ENCODE measurements at regions not wholly inside any gene's neighbourhood (a gene's known extent, or its start where the extent isn't known, plus 50 kb on each side); places are given as distances from the start of the nearest gene placed in this dataset.
"Not testable (repeated sequence)": the region's sequence is repeated elsewhere in the genome, so short reads cannot be mapped to it uniquely, and the experiment has no call there.

DNA sequence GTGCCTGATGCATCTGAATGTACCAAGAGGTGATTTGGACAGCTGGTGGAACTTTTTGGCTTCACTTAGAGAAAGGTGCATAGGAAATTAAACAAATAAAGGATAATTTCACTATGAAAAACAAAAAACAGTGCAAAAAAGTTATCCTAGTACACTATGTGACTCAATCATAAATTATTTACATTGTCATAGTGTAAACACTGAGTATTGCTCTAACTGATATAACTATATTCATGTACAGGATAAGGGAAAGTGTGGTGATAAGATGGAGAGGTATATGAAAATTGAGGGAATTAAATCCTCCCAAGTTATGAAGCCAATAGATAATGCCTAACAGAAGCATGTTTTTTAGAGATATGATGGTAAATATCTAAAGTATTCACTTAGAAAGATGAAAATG lies 50.2 kb upstream of the CPNE4 start:
- DNase-seq (ENCODE audit: low spot score): no peak

DNA sequence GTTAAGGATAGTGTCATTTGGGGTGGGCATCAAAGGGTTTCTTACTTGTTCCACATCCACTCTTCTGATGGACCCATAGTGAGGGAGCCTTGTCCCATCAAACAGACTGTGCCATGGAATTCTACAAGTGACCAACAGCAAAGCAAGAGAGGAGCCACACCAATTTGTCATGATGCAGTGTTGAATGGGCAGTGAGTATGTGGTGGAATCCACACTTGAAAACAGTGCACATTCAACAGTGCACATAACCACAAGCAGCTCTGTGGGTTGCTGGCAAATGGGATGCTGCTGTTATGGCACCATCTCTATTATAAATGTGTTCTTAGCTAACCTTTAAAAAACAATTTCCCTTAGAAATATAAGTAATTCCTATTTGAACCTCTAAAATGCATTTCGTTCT lies 52.5 kb upstream of the CPNE4 start:
- no peak for DNase-seq (ENCODE audit: low spot score)

DNA sequence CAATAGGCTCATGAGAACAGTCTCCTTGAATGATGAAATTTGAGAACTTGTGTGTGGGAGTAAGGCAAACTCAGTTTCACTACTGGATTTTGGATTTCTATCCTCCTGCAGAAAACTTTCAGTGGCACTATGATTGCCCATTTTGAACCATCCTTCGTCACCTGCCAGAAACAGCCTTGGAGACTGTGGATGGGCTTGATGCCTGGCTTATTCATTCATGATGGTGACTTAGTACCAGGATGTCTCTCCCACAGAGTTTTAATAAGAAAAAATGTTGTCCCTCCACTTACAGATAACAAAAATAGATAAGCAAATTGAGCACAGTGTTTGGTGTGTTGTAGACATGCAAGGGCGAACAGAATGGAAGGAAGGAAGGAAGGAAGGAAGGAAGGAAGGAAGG lies 53.5 kb upstream of the CPNE4 start:
- DNase-seq (ENCODE audit: low spot score): no peak

DNA sequence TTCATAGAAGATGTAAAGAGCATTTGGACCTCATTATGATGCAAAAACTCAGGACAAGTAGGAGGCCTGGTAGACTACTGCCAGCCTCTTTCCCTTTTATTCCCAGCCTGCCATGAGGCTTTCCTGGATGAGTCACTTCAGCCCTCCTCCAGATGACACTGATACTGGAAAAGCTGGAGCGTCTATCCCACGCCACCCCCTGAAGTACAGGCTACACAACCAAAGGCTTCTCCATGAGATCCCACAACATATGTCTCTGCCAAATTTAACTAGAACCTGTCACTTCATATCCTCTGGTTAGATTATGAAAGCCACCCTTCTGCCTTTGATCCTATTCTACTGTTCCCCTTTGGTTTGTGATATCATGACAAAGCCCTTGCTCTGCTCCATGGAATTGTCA lies 56.1 kb upstream of the CPNE4 start:
- no peak for DNase-seq (ENCODE audit: low spot score)

DNA sequence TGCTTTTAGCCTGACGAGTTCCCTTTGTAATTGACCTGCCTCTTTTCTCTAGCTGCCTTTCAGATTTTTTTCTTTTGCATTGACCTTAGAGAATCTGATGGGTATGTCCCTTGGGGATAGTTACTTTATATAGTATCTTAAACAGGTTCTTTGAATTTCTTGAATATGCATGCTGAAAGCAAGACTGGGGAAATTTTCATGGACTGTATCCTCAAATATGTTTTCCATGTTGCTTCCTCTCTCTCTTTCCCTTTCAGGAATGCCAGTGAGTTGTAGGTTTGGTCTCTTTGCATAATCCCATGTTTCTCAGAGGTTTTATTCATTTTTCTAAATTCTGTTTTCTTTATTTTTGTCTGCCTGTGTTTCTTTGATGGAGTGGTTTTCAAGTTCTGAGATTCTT lies 81.8 kb upstream of the CPNE4 start:
- no peak for DNase-seq (ENCODE audit: low spot score)

DNA sequence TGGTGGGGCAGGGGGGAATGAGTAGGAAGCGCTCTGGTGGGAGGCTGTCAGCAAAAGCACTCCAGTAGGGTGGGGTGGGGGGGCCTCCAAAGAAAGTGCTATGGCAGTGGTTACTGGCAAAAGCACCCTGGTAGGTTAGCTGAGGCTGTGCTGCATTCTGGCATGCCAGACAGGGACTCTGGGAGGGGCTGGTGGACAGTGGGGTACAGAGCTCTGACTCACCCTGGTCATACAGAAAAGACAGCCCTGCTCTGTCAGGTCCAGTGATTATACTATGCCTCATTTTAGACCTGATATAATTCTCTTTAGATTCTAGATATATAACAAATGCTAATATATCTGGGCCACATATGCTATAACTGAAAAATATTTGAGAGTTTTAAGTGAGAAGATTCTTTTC lies 82.8 kb upstream of the CPNE4 start:
- no peak for DNase-seq (ENCODE audit: low spot score)

DNA sequence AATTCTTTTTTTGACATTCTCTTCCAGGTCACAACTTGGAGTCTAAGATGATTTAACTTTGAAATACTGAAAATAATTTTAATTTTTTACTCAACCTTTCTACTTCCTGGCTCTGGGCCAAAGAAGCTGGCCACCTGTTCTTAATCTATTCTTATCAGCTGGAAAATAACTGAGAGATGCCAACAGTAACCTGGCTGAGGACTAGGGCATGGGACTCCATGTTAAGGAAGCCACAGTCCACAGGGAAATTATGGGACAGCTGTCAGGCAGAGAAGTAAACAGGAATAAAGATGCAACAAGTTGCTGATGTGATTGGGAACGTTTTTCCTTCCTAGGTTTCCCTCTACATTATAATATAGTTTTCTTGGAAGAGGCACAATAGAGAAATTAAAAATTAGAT lies 84.7 kb upstream of the CPNE4 start:
- DNase-seq (ENCODE audit: low spot score): no peak

DNA sequence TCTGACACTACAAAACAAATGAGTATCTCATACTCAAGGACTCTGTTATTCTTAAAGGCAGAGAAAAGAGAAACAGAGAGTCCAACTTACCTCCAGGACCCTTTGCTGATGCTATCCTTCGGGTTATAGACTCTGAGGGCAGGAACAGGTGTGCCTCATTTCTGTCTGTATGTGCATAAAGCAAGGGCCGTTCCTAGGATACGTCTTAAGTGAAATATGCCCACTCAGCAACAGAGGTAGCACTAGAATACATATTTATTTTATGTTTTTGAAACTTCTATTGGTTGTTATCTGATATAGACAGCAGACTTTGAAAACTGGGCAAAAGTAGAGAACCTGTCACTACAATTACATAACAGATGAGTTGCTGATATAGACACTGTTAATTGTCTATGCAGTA lies 89.3 kb upstream of the CPNE4 start:
- no peak for DNase-seq (ENCODE audit: low spot score)

DNA sequence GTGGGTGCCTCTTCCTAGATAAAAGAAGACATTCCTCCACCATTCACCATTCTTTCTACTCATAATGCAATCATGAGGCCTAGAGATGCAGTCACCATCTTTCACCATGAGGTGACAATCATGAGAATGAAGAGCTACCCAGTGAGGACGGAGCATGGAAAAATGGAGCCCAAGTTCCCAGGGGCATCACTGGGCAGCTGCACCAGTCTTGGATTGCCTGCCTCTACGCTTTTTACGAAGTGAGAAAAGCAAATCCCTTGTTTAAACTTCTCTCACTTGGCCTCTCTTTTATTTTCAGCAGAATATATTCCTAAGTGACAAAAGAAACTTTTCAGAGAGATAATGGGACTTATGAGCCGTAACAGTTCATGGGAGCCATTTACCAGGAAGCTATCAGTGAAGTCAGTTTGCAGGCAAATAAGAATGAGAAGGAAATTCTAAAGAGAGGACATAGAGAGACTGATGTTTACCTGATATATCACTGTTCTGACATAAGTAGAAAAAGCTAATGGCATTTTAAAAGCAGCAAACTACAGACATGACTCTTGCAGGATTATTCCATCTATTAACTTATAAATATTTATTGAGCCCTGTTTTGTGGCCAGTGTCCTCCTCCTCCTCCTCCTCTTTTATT lies 90.0 kb upstream of the CPNE4 start:
- no peak for DNase-seq (ENCODE audit: low spot score)

DNA sequence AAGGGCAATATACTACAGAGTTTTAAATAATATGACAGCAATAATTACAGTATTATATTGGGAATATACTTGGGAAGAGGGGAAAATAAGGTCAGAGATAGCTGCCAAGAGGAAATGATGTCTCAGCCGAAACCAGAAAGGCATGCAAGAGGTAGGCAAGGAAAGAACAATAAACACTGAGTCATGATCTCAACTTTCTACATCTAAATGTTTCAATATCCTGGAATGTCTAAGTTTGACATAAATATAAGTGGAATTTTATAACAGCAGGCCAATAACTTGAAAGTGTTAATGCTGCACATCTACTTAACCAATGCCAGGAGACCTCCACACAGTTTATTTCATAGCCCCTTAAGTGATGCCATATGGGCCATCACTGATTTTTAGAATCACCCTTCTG lies 99.8 kb upstream of the CPNE4 start:
- DNase-seq (ENCODE audit: low spot score): no peak

DNA sequence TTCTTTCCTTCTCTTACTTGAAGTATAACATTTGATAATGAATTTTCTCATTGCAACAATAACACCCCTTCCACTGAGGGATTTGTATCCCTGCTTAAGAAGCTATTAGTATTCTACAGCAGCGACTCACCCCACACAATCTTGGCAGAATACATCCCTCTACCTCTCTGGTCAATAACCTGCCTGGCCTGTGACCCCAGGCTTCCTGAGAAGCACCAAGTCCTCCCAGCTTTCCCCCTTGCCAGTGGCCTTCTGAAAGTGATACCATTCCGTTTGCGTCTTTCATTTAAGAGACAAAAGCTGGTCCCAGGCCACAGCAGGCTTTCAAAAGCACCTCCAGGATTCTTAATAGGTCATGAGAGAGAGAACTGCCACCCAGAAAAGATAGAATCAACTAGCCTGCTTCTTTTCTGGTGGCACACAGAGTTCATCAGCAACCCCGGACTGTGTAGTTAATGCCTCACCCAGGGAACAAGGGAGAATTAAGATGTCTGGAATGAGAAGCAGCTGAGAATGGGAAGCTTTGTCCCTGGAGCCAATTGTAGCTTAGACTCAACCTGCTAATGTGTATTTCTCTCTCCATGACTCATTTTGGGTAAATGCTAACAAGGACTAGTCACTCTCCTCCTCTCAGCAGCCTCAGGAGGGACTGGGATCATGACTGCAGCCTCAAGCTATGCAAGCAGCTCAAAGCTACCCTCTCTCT lies 101.0 kb upstream of the CPNE4 start:
- DNase-seq (ENCODE audit: low spot score): no peak

DNA sequence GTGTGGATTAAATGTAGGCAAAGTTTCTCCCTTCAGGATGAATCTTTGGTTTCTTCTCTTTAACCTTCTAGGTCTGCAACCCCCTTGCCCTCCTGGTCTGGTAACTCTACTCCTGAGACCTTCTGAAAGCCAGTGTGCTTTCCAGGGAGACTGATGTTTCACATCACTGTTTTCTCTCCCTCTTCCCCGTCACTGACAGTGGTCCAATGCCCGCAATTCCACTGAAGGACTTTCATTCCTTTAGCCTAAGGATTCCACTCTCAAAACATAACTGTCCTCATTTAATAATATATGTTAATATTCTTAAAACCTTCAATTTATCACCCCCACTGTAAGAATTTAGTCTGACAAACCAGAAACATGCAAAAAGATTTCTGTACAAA lies 101.5 kb upstream of the CPNE4 start:
- DNase-seq (ENCODE audit: low spot score): no peak

DNA sequence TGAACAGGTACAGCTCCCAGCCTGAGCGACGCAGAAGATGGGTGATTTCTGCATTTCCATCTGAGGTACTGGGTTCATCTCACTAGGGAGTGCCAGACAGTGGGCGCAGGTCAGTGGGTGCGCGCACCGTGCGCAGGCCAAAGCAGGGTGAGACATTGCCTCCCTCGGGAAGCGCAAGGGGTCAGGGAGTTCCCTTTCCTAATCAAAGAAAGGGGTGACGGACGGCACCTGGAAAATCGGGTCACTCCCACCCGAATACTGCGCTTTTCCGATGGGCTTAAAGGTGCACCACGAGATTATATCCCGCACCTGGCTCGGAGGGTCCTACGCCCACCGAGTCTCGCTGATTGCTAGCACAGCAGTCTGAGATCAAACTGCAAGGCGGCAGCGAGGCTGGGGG lies 102.1 kb upstream of the CPNE4 start:
- not testable (repeated sequence) for DNase-seq (ENCODE audit: low spot score)

DNA sequence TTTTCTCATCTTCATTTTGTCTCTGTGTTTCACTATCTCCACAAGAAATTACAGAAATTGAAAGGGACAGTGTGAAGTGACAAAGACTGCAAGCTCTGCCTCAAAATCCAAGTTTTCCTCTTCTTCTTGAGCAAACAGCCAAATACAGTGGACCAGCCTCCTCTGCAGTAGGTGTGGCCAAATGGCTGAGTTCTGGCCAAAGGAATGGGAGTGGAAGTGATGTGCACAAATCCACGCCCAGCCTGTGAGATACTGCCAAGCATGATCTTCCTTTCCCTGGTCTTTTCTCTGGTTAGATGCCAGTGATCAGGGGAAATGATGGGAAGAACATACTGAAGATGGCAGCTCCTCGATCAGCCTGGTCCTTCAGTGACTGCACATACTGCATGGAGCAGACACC lies 111.0 kb upstream of the CPNE4 start:
- DNase-seq (ENCODE audit: low spot score): no peak

DNA sequence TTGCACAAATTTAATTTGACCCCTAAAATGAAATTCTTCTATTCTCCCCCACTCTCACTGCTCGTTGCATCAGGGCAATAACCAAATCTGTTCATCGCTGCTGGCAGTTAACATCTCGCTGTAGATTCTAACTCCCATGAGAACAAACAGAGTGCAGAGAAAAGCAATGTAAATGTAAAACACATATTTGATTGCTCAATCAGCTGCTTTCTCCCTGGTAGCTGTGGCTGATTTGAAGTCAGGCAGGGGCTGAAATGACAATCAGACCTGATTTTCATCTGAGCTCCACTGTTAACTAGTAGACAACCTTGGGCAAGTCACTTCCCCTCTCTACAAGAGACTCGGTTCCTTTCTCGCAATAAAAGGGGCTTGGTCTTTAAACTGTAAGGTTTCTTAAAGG lies 119.8 kb upstream of the CPNE4 start:
- no peak for DNase-seq (ENCODE audit: low spot score)

DNA sequence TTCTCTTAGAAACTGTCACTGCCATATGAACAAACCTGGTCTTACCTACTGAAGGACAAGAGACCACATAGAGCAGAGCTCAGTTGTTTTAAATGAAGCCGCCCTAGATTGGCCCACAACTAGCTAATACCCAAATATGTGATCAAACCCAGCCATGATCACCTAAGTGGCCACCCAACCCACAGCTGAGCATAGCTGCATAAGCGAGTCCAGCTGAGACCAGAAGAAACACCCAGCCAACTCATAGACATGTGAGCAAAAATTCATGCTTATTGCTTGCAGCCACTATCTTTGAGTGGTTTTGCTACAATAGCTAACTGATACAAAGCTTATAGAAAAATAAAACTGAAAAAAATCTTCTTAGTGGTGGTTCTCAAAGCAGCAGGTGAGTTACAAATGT lies 124.3 kb upstream of the CPNE4 start:
- DNase-seq (ENCODE audit: low spot score): no peak

DNA sequence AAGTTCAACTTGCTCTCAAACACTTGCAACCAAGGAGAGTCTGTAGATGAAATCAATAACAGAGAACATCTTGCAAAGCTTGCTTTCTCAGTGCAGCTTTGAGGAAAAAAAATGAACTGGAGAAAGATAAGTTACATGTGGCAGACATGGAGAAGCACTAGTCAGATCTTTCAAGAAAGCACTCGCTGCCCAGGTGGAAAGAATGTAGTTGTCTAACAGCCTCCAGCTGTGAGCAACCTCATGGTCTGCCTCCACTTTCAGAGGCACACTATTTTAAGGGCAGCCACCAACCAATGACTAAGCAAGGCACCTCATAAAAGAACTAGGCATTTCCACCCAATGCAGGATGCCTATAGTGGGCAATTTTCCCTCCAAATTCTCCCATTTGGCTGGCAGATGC lies 125.4 kb upstream of the CPNE4 start:
- no peak for DNase-seq (ENCODE audit: low spot score)

DNA sequence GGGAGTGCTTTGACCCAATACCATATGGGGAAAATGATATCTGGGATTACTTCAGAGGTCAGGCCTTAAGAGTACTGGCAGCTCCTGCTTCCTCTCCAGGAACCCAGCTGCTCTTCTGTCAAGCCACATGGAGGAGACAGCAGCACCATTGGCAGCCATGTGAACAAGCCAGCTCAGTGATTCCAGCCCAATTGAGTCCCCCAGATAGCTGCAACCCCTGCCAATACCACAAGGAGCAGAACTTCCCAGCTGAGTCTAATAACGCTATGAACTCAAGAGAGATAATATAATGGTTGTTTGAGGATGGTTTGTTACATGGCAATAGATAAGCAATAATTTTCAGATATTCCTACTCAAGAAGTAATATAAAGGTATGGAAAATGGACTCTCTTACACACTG lies 126.8 kb upstream of the CPNE4 start:
- DNase-seq (ENCODE audit: low spot score): no peak

DNA sequence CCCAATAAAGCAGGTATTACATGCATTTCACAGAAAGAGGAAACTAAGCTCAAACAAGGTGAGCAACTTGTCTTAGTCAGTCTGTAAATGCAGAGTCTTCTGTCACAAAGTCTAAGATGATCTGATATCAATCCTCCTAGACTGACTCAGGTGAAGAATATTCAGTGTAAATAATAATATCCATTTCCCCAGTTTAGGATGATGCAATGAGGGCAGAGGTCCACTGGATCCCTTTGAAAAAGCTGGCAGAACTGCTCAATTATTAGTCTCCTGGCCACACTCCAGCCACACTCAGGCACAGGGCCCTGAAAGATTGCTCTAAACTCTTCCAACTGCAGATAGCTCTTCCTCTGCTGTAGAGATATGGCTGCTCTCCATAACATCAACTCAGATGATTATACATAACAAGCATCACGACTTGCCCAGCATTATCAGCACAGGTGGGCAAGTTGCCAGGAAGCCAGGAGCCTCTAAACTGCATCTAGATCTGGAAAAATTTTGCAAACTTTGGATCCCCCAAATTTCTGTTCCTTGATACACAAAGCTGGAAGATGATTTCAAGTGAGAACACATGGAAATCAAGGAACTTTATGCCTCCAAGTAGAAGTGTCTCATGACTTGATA lies 129.8 kb upstream of the CPNE4 start:
- DNase-seq (ENCODE audit: low spot score): no peak

DNA sequence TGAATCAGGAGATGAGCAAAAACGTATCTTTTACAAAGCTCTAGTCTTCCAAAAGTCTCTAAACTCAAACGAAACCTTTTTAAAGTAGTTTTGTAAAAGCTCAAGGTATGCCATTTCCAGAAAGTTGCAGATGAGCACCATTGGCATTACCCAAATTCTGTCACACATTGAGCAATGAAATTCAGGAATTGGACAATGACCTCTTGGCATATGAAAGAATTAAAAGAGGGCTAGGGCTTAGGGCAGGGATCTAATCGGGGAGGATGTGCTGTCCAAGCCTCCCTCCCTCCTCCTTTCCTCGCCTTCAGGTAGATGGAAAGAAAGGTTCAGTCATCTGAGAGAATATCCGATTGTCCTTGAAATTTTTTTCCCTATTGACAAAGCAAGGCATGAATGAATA lies 133.1 kb upstream of the CPNE4 start:
- no peak for DNase-seq (ENCODE audit: low spot score)

DNA sequence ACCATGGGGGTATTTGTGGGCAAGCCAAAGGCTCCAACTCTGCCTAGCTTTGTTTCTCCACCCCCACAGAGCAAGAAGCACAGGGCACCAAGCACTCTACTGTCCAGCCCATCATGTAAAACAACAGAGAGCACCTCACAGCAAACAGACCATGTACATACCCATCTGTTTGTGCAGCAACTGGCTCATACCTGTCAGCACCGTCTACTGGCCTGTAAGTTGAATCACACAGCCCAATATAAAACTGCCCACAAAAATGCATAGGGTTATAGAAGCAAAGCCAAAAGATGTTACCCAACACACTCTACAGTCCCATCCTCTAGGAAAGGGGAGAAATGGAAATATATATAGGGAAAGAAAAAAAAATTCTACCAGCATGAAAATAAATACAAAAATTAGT lies 139.7 kb upstream of the CPNE4 start:
- DNase-seq (ENCODE audit: low spot score): no peak

DNA sequence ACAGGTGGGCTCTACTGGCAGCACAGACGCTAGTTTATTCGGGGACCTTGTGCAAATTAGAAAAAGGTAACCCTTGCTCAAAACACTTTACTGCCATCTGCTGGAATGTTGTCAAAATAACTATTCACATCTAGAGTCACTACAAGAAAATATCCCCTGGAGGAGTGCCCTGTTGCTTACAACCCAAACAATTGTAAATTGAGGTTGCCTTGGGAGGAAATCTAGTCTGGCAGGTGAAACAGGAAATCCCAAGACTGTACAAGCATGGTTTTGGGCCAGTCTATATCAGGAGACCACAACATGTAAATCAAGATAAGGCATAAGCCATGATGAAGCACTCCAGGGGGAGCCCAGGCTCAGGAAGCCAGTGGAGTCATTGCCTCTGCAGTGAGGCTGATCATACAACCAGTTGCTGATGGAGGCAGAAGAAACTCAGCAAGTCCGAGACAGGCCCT lies 136.8 kb upstream of the ACP3 start:
- peak; percentile 24 for DNase-seq (ENCODE audit: low spot score)

DNA sequence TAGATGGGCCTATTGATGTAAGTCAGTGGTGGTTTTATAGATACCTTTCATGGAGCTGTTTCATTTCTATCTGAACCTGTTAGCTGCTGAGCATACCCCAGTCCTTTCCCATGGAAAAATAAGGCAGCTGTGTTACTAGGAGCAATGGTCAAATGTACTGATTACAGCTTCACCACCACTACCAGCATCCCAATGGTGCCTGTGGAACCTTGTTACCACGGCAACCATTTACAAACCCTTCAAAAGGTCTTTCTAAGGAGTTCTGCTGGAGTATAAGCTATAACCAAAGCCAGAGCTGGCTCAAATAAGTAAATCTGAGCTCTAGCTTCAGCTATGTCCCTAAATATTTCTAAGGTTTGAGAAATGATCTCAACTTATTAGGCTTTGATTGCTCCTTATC lies 133.4 kb upstream of the ACP3 start:
- no peak for DNase-seq (ENCODE audit: low spot score)

DNA sequence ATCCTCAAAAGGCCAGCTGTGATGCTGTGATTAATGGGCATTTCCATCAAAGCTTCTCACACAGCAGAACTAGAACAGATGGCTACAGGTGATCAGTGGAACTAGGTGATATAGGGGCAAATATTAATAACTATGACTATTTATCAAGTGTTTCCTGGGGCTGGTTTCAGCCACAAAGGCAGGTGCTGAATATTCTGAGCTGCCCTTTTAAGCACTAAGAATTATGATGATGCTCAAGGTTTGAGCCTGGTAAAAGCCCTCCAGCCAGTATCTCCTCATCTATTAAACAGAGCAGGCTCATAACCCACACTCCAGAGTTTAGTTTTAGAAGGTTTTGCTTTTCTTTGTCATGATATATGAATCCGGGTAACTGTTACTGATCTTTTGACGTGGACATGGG lies 129.5 kb upstream of the ACP3 start:
- DNase-seq (ENCODE audit: low spot score): no peak

Data from CD4-positive, alpha-beta T cell treated with Interleukin-2 at 100 ng/mL for 4 hours (primary cell).